CD14-positive monocyte (primary cell): ENCODE measurements at regions not wholly inside any gene's neighbourhood (a gene's known extent, or its start where the extent isn't known, plus 50 kb on each side); places are given as distances from the start of the nearest gene placed in this dataset.

Experiments used
- DNase-seq, 3 donors: peaks; one replicate each; pipeline ENCODE4 v3.0.0-alpha.2; 2011 to 2022
- H2AFZ ChIP-seq: 2 replicates; pipeline ENCODE4 v1.6.0; 2012; ENCODE audit warnings: mild to moderate bottlenecking, low read depth, low read length, inconsistent platforms; ENCODE audit not compliant: insufficient read depth, poor library complexity, severe bottlenecking
- H3K27ac ChIP-seq, 2 donors: 1 replicate in 1 of 2; 2 replicates in 1 of 2; pipeline ENCODE4 v1.5.1; 2012 to 2013; ENCODE audit warnings: low read length in 2 of 2, control low read depth in 1 of 2, inconsistent platforms in 1 of 2, low read depth in 1 of 2, mild to moderate bottlenecking in 1 of 2
- H3K27me3 ChIP-seq, 2 donors: one replicate each; pipeline versions ENCODE4 v1.6.0 to v1.6.1; 2011 to 2013; ENCODE audit warnings: low read length in 2 of 2; ENCODE audit not compliant: control insufficient read depth in 2 of 2, insufficient read depth in 2 of 2
- H3K36me3 ChIP-seq, 2 donors: replicated peaks in 1 of 2; 1 replicate in 1 of 2; 2 replicates in 1 of 2; pipeline versions ENCODE4 v1.5.1 to v1.6.1; 2012 to 2013; ENCODE audit warnings: low read length in 2 of 2, control low read depth in 1 of 2, inconsistent platforms in 1 of 2, mild to moderate bottlenecking in 1 of 2; ENCODE audit not compliant: insufficient read depth in 2 of 2, control insufficient read depth in 1 of 2
- H3K4me1 ChIP-seq, 2 donors: 1 replicate in 1 of 2; 2 replicates in 1 of 2; pipeline versions ENCODE4 v1.5.1 to v1.6.1; 2012 to 2013; ENCODE audit warnings: low read length in 2 of 2, control low read depth in 1 of 2, inconsistent platforms in 1 of 2, mild to moderate bottlenecking in 1 of 2, moderate library complexity in 1 of 2; ENCODE audit not compliant: insufficient read depth in 2 of 2, control insufficient read depth in 1 of 2
- H3K4me2 ChIP-seq: replicated peaks from 2 replicates; pipeline ENCODE3; 2012; ENCODE audit warnings: low read length, moderate library complexity, mild to moderate bottlenecking; ENCODE audit not compliant: poor library complexity, severe bottlenecking; ENCODE audit errors: extremely low read depth
- H3K4me3 ChIP-seq, 3 experiments: fragments of 200-600 bp in 1 of 3; sonication (generic) in 1 of 3; replicated peaks in 1 of 3; 1 replicate in 2 of 3; 2 replicates in 1 of 3; pipeline ENCODE4 v1.5.1; 2011 to 2013; ENCODE audit warnings: low read length in 3 of 3, mild to moderate bottlenecking in 3 of 3, control low read depth in 2 of 3, low read depth in 2 of 3, inconsistent platforms in 1 of 3, moderate library complexity in 1 of 3
- H3K79me2 ChIP-seq: 2 replicates; pipeline ENCODE4 v1.6.0; 2012; ENCODE audit warnings: mild to moderate bottlenecking, control low read depth, inconsistent platforms, low read length, moderate library complexity; ENCODE audit not compliant: insufficient read depth
- H3K9ac ChIP-seq: 2 replicates; pipeline ENCODE4 v1.6.0; 2017; ENCODE audit warnings: low read length, mild to moderate bottlenecking; ENCODE audit not compliant: insufficient read depth, poor library complexity, severe bottlenecking
- H3K9me3 ChIP-seq, 2 donors: replicated peaks in 1 of 2; 1 replicate in 1 of 2; 2 replicates in 1 of 2; pipeline versions ENCODE4 v1.5.1 to v1.6.1; 2012 to 2013; ENCODE audit warnings: low read length in 2 of 2, control low read depth in 1 of 2; ENCODE audit not compliant: control insufficient read depth in 1 of 2, insufficient read depth in 1 of 2
- H4K20me1 ChIP-seq: 2 replicates; pipeline ENCODE4 v1.6.0; 2012; ENCODE audit warnings: mild to moderate bottlenecking, low read length, control low read depth, moderate library complexity; ENCODE audit not compliant: insufficient read depth
- H3K27ac Mint-ChIP-seq, 7 donors: one replicate each; pipeline ENCODE4 v1.8.0; 2020; ENCODE audit warnings: mild to moderate bottlenecking in 7 of 7, mixed read lengths in 7 of 7, moderate library complexity in 6 of 7, inconsistent platforms in 2 of 7
- H3K27me3 Mint-ChIP-seq, 3 donors: one replicate each; pipeline ENCODE4 v1.8.0; 2021 to 2022; ENCODE audit warnings: low read depth in 3 of 3, mild to moderate bottlenecking in 3 of 3, mixed read lengths in 3 of 3, moderate library complexity in 3 of 3, inconsistent platforms in 1 of 3
- H3K36me3 Mint-ChIP-seq, 2 donors: one replicate each; pipeline ENCODE4 v1.8.0; 2020; ENCODE audit warnings: mixed read lengths in 2 of 2, inconsistent platforms in 1 of 2, mild to moderate bottlenecking in 1 of 2
- H3K4me1 Mint-ChIP-seq: one replicate; pipeline ENCODE4 v1.8.0; 2020; ENCODE audit warnings: mild to moderate bottlenecking, mixed read lengths
- H3K4me3 Mint-ChIP-seq, 2 donors: one replicate each; pipeline ENCODE4 v1.8.0; 2020; ENCODE audit warnings: mild to moderate bottlenecking in 2 of 2, mixed read lengths in 2 of 2, moderate library complexity in 1 of 2
- H3K9me3 Mint-ChIP-seq, 7 donors: one replicate each; pipeline ENCODE4 v1.8.0; 2020 to 2022; ENCODE audit warnings: mixed read lengths in 7 of 7, mild to moderate bottlenecking in 6 of 7, moderate library complexity in 6 of 7, inconsistent platforms in 2 of 7
- WGBS: methylation state at CpG from one replicate; pipeline ENCODE4 v1.1.5; 2013; ENCODE audit warnings: missing lambda C conversion rate; ENCODE audit not compliant: insufficient coverage; 5-methylcytosine and 5-hydroxymethylcytosine counted together
- intact Hi-C, 2 donors: fragments of 100-400 bp; cut with micrococcal nuclease; formaldehyde crosslinking; loops; one replicate each; pipeline versions ENCODE4 v1.15.0 to v1.15.1; 2023
- TF ChIP-seq, protein P1 (sequence below): fragments of 200-600 bp; IDR thresholded peaks from one replicate; pipeline ENCODE4 v1.8.0; 2022; ENCODE audit warnings: antibody characterized with exemption, mild to moderate bottlenecking

GRCh38 chr1:168918860-168919741, 187.4 kb upstream of the ATP1B1 start:
- Histone ChIP-seq H3K79me2 (no peaks in the 10 kb centered on the region), H4K20me1 (no peaks in the 10 kb centered on the region), H3K27me3 (no peaks in the 10 kb centered on the region), H3K4me2 (no peak overlapping the region), H3K4me3 (no peak overlapping the region), H3K9me3 (no peaks in the 10 kb centered on the region), H3K4me1 (no peaks in the 10 kb centered on the region), H2AFZ (no peak overlapping the region), H3K36me3 (no peaks in the 10 kb centered on the region), H3K27ac (no peak overlapping the region), H3K9ac (no peak overlapping the region)
- DNase-seq, result no peak
- Mint-ChIP-seq H3K4me3 (no peak overlapping the region), H3K27ac (no peak overlapping the region), H3K9me3 (peaks cover 0 to 2% (median 0%) of the 10 kb centered on the region in 7 donors), H3K4me1 (peaks cover 5% of the 10 kb centered on the region), H3K36me3 (no peaks in the 10 kb centered on the region), H3K27me3 (peaks cover 0 to 1% (median 0%) of the 10 kb centered on the region in 3 donors)
- TF ChIP-seq, protein P1, sequence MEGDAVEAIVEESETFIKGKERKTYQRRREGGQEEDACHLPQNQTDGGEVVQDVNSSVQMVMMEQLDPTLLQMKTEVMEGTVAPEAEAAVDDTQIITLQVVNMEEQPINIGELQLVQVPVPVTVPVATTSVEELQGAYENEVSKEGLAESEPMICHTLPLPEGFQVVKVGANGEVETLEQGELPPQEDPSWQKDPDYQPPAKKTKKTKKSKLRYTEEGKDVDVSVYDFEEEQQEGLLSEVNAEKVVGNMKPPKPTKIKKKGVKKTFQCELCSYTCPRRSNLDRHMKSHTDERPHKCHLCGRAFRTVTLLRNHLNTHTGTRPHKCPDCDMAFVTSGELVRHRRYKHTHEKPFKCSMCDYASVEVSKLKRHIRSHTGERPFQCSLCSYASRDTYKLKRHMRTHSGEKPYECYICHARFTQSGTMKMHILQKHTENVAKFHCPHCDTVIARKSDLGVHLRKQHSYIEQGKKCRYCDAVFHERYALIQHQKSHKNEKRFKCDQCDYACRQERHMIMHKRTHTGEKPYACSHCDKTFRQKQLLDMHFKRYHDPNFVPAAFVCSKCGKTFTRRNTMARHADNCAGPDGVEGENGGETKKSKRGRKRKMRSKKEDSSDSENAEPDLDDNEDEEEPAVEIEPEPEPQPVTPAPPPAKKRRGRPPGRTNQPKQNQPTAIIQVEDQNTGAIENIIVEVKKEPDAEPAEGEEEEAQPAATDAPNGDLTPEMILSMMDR, result no peak
- 100% methylated on average over 1 of the region's 5 CpGs for WGBS
- intact Hi-C loops, result no loop called here

DNA sequence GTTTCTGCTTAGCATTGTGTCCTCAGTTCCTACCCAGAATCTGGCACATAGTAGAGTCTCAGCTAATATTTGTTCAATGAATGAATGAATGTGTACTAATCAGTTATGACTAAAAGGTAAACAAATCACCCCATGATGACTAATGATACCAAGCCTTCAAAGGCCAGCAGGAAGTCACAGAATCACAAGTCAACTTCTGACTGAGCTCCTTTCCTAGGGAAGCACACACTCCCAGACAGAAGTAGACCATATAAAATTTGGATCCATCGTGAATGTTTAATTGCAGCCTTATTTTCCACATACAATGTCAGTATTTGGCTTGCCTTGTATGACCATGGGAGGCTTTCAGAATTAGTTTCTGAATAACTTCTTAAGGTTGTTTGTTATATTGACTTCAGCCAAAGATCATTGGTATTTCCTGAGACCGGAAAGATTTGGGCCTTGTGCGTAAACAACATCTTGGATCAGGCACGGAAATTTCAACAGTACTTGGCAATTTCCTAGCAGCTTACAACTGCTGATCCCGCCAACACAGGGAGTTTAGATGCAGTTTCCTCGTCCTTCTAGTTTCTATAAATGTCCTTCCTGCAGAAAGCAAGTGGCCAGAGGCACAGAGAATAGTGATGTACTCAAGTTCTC, 185.9 kb upstream of the ATP1B1 start:
- no peaks in the 10 kb centered on the region for H3K36me3 Mint-ChIP-seq
- intact Hi-C loops, result no loop called here
- 84% methylated on average over 4 of the region's 6 CpGs for WGBS

More for the DNA sequence above, 185.9 kb upstream of the ATP1B1 start:
- H3K27ac ChIP-seq, result no peak overlapping the region
- no peak overlapping the region for H3K9ac ChIP-seq
- no peaks in the 10 kb centered on the region for H3K36me3 ChIP-seq
- peaks cover 0 to 1% (median 0%) of the 10 kb centered on the region in 3 donors for H3K27me3 Mint-ChIP-seq
- no peak overlapping the region for H3K27ac Mint-ChIP-seq
- no peak overlapping the region for H3K4me2 ChIP-seq
- TF ChIP-seq, protein P1, result no peak
- no peaks in the 10 kb centered on the region for H3K9me3 ChIP-seq
- no peak overlapping the region for H3K4me3 ChIP-seq
- no peaks in the 10 kb centered on the region for H3K4me1 ChIP-seq
- H3K9me3 Mint-ChIP-seq, result no peaks in the 10 kb centered on the region
- DNase-seq, result no peak
- peaks cover 5% of the 10 kb centered on the region for H3K4me1 Mint-ChIP-seq
- no peak overlapping the region for H2AFZ ChIP-seq
- no peaks in the 10 kb centered on the region for H3K27me3 ChIP-seq
- H3K4me3 Mint-ChIP-seq, result no peak overlapping the region
- no peaks in the 10 kb centered on the region for H3K79me2 ChIP-seq
- no peaks in the 10 kb centered on the region for H4K20me1 ChIP-seq
